ENCODE measurements at regions not wholly inside any gene's neighbourhood (a gene's known extent, or its start where the extent isn't known, plus 50 kb on each side); places are given as distances from the start of the nearest gene placed in this dataset.

DNA sequence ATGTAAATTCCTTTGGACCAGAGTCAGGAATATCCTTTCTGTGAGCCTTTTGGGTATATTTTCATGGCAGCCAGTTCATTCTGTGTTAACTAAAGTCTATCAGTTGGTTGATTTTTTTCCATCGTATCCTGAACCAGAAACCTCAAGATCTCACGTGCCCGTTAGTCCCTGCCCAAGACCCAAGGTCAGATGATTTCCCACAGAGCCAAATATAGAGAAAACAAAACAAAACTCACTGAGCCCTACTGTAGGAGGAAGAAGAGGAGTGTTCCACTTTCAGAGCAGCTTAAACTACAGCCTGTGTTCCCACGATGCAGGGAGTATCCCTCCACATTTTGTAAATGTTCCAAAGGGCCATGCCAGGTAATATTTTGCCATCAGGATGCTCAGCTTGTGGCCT is 96.0 kb upstream of the ADO start:
- no peak for TF ChIP-seq POLR2A (IDR thresholded peaks at IDR 0.05; ENCODE audit: extremely low read depth, insufficient read length)
- TF ChIP-seq, protein P1, sequence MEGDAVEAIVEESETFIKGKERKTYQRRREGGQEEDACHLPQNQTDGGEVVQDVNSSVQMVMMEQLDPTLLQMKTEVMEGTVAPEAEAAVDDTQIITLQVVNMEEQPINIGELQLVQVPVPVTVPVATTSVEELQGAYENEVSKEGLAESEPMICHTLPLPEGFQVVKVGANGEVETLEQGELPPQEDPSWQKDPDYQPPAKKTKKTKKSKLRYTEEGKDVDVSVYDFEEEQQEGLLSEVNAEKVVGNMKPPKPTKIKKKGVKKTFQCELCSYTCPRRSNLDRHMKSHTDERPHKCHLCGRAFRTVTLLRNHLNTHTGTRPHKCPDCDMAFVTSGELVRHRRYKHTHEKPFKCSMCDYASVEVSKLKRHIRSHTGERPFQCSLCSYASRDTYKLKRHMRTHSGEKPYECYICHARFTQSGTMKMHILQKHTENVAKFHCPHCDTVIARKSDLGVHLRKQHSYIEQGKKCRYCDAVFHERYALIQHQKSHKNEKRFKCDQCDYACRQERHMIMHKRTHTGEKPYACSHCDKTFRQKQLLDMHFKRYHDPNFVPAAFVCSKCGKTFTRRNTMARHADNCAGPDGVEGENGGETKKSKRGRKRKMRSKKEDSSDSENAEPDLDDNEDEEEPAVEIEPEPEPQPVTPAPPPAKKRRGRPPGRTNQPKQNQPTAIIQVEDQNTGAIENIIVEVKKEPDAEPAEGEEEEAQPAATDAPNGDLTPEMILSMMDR (IDR thresholded peaks at IDR 0.05; ENCODE audit: low read depth, low read length), result no peak
- TF ChIP-seq MYC (IDR thresholded peaks at IDR 0.05; ENCODE audit: low read depth, low read length), result no peak
- TF ChIP-seq, protein P2, sequence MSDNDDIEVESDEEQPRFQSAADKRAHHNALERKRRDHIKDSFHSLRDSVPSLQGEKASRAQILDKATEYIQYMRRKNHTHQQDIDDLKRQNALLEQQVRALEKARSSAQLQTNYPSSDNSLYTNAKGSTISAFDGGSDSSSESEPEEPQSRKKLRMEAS (IDR thresholded peaks at IDR 0.05; ENCODE audit: low read depth, low read length), result no peak
